H1 (cell line): ENCODE measurements at regions not wholly inside any gene's neighbourhood (a gene's known extent, or its start where the extent isn't known, plus 50 kb on each side); places are given as distances from the start of the nearest gene placed in this dataset.

ENCODE experiments used
- CTCF ChIA-PET: fragments of 300-600 bp; sonication (Branson Sonifier 250); formaldehyde crosslinking; loops from one replicate; lab custom pipeline; 2021; ENCODE audit not compliant: partially characterized antibody; lab: Charles Lee
- POLR2A ChIA-PET: fragments of 300-600 bp; sonication (Branson Sonifier 250); formaldehyde crosslinking; loops from one replicate; lab custom pipeline; 2021; ENCODE audit warnings: inconsistent platforms; ENCODE audit not compliant: partially characterized antibody; lab: Charles Lee
- DNase-seq, 2 experiments: peaks; one replicate each; pipeline versions ENCODE4 v3.0.0 to v3.0.0-alpha.2; 2010 to 2022; ENCODE audit warnings: low spot score in 2 of 2, low read depth in 1 of 2, mixed read lengths in 1 of 2
- FAIRE-seq: peaks from 2 replicates; lab custom pipeline; 2011; peaks lifted over from hg19 to GRCh38; lab: Jason Lieb, UNC
- H2AFZ ChIP-seq: 2 replicates; pipeline ENCODE4 v1.8.1; 2012; ENCODE audit warnings: low read length, inconsistent platforms
- H2AK5ac ChIP-seq: 2 replicates; pipeline ENCODE4 v1.6.1; 2013; ENCODE audit warnings: low read depth, low read length
- H2BK120ac ChIP-seq: replicated peaks from 2 replicates; pipeline ENCODE3; 2013; ENCODE audit warnings: low read depth, low read length, inconsistent platforms
- H2BK12ac ChIP-seq: 2 replicates; pipeline ENCODE4 v1.6.1; 2013; ENCODE audit warnings: low read depth, low read length
- H2BK15ac ChIP-seq: 2 replicates; pipeline ENCODE4 v1.6.1; 2013; ENCODE audit warnings: low read length
- H2BK20ac ChIP-seq: 2 replicates; pipeline ENCODE4 v1.6.1; 2013; ENCODE audit warnings: low read length
- H2BK5ac ChIP-seq: 2 replicates; pipeline ENCODE4 v1.6.1; 2013; ENCODE audit warnings: low read depth, low read length
- H3K14ac ChIP-seq: 2 replicates; pipeline ENCODE4 v1.6.1; 2013; ENCODE audit warnings: inconsistent platforms; ENCODE audit not compliant: insufficient read length
- H3K18ac ChIP-seq: 2 replicates; pipeline ENCODE4 v1.6.1; 2013; ENCODE audit warnings: low read length; ENCODE audit errors: extremely low read depth
- H3K23ac ChIP-seq: 2 replicates; pipeline ENCODE4 v1.6.1; 2013; ENCODE audit warnings: inconsistent platforms; ENCODE audit not compliant: insufficient read length
- H3K23me2 ChIP-seq: 2 replicates; pipeline ENCODE4 v1.6.1; 2013; ENCODE audit warnings: low read depth, low read length
- H3K27ac ChIP-seq: 2 replicates; pipeline ENCODE4 v1.6.1; 2011; ENCODE audit warnings: low read depth, low read length, inconsistent platforms
- H3K27me3 ChIP-seq, 4 experiments: replicated peaks in 1 of 4; 1 replicate in 1 of 4; 2 replicates in 3 of 4; pipeline versions ENCODE4 v1.6.1 to v1.8.1; 2011 to 2013; ENCODE audit warnings: low read length in 3 of 4, mild to moderate bottlenecking in 3 of 4, inconsistent platforms in 2 of 4, mixed read lengths in 2 of 4, moderate library complexity in 1 of 4; ENCODE audit not compliant: control insufficient read depth in 3 of 4, insufficient read depth in 3 of 4; ENCODE audit errors: extremely low read depth in 1 of 4
- H3K36me3 ChIP-seq, 4 experiments: 2 replicates each; pipeline versions ENCODE4 v1.6.1 to v1.8.1; 2011 to 2013; ENCODE audit warnings: mild to moderate bottlenecking in 4 of 4, low read length in 3 of 4, moderate library complexity in 2 of 4, control low read depth in 1 of 4, inconsistent platforms in 1 of 4; ENCODE audit not compliant: insufficient read depth in 4 of 4, control insufficient read depth in 2 of 4
- H3K4ac ChIP-seq: replicated peaks from 2 replicates; pipeline ENCODE3; 2013; ENCODE audit warnings: low read length, low read depth, mixed read lengths, inconsistent platforms; ENCODE audit not compliant: insufficient read length
- H3K4me1 ChIP-seq, 4 experiments: replicated peaks in 1 of 4; 1 replicate in 1 of 4; 2 replicates in 3 of 4; pipeline versions ENCODE4 v1.6.1 to v1.8.1; 2011 to 2013; ENCODE audit warnings: low read length in 3 of 4, inconsistent platforms in 2 of 4, mixed read lengths in 1 of 4; ENCODE audit not compliant: insufficient read depth in 4 of 4, control insufficient read depth in 3 of 4
- H3K4me2 ChIP-seq, 2 experiments: 2 replicates each; pipeline versions ENCODE4 v1.6.1 to v1.8.1; 2011 to 2013; ENCODE audit warnings: low read depth in 2 of 2, low read length in 2 of 2, control low read depth in 1 of 2, inconsistent platforms in 1 of 2, mild to moderate bottlenecking in 1 of 2; ENCODE audit not compliant: insufficient read depth in 1 of 2
- H3K4me3 ChIP-seq, 4 experiments: fragments of 200-600, 300-600 bp in 1 of 4; sonication (generic), shearing (Covaris generic), sonication (Bioruptor Twin) in 1 of 4; 2 replicates each; pipeline versions ENCODE4 v1.5.1 to v1.8.1; 2011 to 2016; ENCODE audit warnings: low read length in 4 of 4, low read depth in 3 of 4, control low read depth in 2 of 4, inconsistent platforms in 2 of 4, mild to moderate bottlenecking in 2 of 4, mixed read lengths in 1 of 4, moderate library complexity in 1 of 4; ENCODE audit not compliant: insufficient read depth in 2 of 4; ENCODE audit errors: extremely low read depth in 1 of 4
- H3K56ac ChIP-seq: replicated peaks from 2 replicates; pipeline ENCODE3; 2013; ENCODE audit warnings: low read depth, mild to moderate bottlenecking, mixed read lengths, low read length, inconsistent platforms; ENCODE audit not compliant: insufficient read length
- H3K79me1 ChIP-seq: 2 replicates; pipeline ENCODE4 v1.6.1; 2013; ENCODE audit warnings: low read depth, low read length, control low read depth
- H3K79me2 ChIP-seq, 2 experiments: 2 replicates each; pipeline versions ENCODE4 v1.6.1 to v1.8.1; 2012 to 2013; ENCODE audit warnings: low read length in 2 of 2, mild to moderate bottlenecking in 2 of 2, inconsistent platforms in 1 of 2; ENCODE audit not compliant: insufficient read depth in 2 of 2, control insufficient read depth in 1 of 2
- H3K9ac ChIP-seq, 4 experiments: replicated peaks in 1 of 4; 1 replicate in 1 of 4; 2 replicates in 3 of 4; pipeline versions ENCODE4 v1.6.1 to v1.8.1; 2011 to 2013; ENCODE audit warnings: low read depth in 3 of 4, low read length in 3 of 4, control low read depth in 2 of 4, mild to moderate bottlenecking in 2 of 4, moderate library complexity in 2 of 4, inconsistent platforms in 1 of 4; ENCODE audit errors: extremely low read depth in 1 of 4
- H3K9me3 ChIP-seq, 2 experiments: 2 replicates each; pipeline versions ENCODE4 v1.6.1 to v1.8.1; 2012 to 2013; ENCODE audit warnings: mild to moderate bottlenecking in 2 of 2, moderate library complexity in 2 of 2, control low read depth in 1 of 2, inconsistent platforms in 1 of 2, low read depth in 1 of 2, low read length in 1 of 2, mixed read lengths in 1 of 2; ENCODE audit not compliant: insufficient read depth in 2 of 2
- H4K20me1 ChIP-seq, 2 experiments: replicated peaks in 1 of 2; 2 replicates each; pipeline versions ENCODE3 to v1.8.1; 2011 to 2013; ENCODE audit warnings: inconsistent platforms in 2 of 2, low read length in 2 of 2, mild to moderate bottlenecking in 1 of 2; ENCODE audit not compliant: insufficient read depth in 2 of 2, control insufficient read depth in 1 of 2
- H4K5ac ChIP-seq: 2 replicates; pipeline ENCODE4 v1.6.1; 2013; ENCODE audit warnings: low read length, low read depth, mixed read lengths, inconsistent platforms; ENCODE audit not compliant: insufficient read length
- H4K8ac ChIP-seq: 2 replicates; pipeline ENCODE4 v1.8.0; 2013; ENCODE audit warnings: mild to moderate bottlenecking, moderate library complexity, low read length, inconsistent platforms; ENCODE audit not compliant: insufficient read depth; ENCODE audit errors: extremely low read depth
- H4K91ac ChIP-seq: replicated peaks from 2 replicates; pipeline ENCODE3; 2013; ENCODE audit warnings: low read length, mixed read lengths, inconsistent platforms; ENCODE audit not compliant: insufficient read length
- BRCA1 ChIP-seq: IDR thresholded peaks from 2 replicates; pipeline ENCODE4 v1.6.1; 2012; ENCODE audit warnings: low read depth, low read length, improper control_type of control experiment
- CBX5 ChIP-seq: fragments of 300-800, 300-1000 bp; sonication (generic); IDR thresholded peaks from 2 replicates; pipeline ENCODE4 v1.7.1; 2016; ENCODE audit warnings: antibody characterized with exemption, low read length, low read depth
- CHD1 ChIP-seq: IDR thresholded peaks from 2 replicates; pipeline ENCODE4 v1.6.1; 2012; ENCODE audit warnings: low read depth, low read length, improper control_type of control experiment
- CTBP2 ChIP-seq: IDR thresholded peaks from 2 replicates; pipeline ENCODE4 v1.7.0; 2011; ENCODE audit warnings: borderline replicate concordance, mild to moderate bottlenecking, moderate library complexity, mixed read lengths, low read length; ENCODE audit not compliant: insufficient read depth, insufficient read length
- KDM4A ChIP-seq: IDR thresholded peaks from one replicate; pipeline ENCODE4 v1.7.1; 2012; ENCODE audit warnings: low read depth, mild to moderate bottlenecking, moderate library complexity, low read length, inconsistent platforms; ENCODE audit not compliant: severe bottlenecking
- SIX5 ChIP-seq: IDR thresholded peaks from 2 replicates; pipeline ENCODE4 v1.6.1; 2011; ENCODE audit warnings: mild to moderate bottlenecking, low read depth, low read length
- SP4 ChIP-seq: IDR thresholded peaks from 2 replicates; pipeline ENCODE4 v1.6.1; 2012; ENCODE audit warnings: low read length, inconsistent platforms
- WGBS, 2 experiments: shearing (Covaris generic) in 1 of 2; methylation state at CpG; one replicate each; pipeline versions ENCODE4 v1.1.6 to v1.1.7; 2013 to 2015; ENCODE audit warnings: low lambda C conversion rate in 2 of 2, mixed read lengths in 2 of 2, inconsistent platforms in 1 of 2, low coverage in 1 of 2, missing lambda C conversion rate in 1 of 2; ENCODE audit not compliant: insufficient replicate concordance in 2 of 2, insufficient coverage in 1 of 2, insufficient read length in 1 of 2; ENCODE audit errors: extremely low coverage in 1 of 2, missing lambda C conversion rate in 1 of 2; 5-methylcytosine and 5-hydroxymethylcytosine counted together
- TF ChIP-seq, protein P1 (sequence below): IDR thresholded peaks from 2 replicates; pipeline ENCODE4 v1.6.1; 2012; ENCODE audit warnings: low read length, inconsistent platforms
- TF ChIP-seq, protein P2 (sequence below): IDR thresholded peaks from 2 replicates; pipeline ENCODE4 v1.6.1; 2011; ENCODE audit warnings: low read depth, mild to moderate bottlenecking, low read length; ENCODE audit not compliant: insufficient read depth
- TF ChIP-seq, protein P3 (sequence below): IDR thresholded peaks from 2 replicates; pipeline ENCODE4 v1.6.1; 2011; ENCODE audit warnings: low read length, improper control_type of control experiment

GRCh38 chr2:52347292-52347691 is 1315.4 kb upstream of the NRXN1 start:
- H4K8ac ChIP-seq, result no peak overlapping the region
- DNase-seq, result no peak
- no peak overlapping the region for H2BK5ac ChIP-seq
- peaks cover 0 to 12% (median 10%) of the 10 kb centered on the region in 4 experiments; a peak in 4 of 7 replicates for H3K4me1 ChIP-seq
- H4K20me1 ChIP-seq, result no peaks in the 10 kb centered on the region
- CTCF ChIA-PET, result no interaction called here
- no peak overlapping the region for H3K23ac ChIP-seq
- WGBS, 2 experiments, result 98% methylated on average over 2 of the region's 2 CpGs; no CpG with 5 or more reads in 1 of the 2 experiments
- no peak overlapping the region for H3K27ac ChIP-seq
- no peak overlapping the region for H3K14ac ChIP-seq
- H2BK15ac ChIP-seq, result no peak overlapping the region
- no peaks in the 10 kb centered on the region for H3K9me3 ChIP-seq
- no peak overlapping the region for H3K4ac ChIP-seq
- POLR2A ChIA-PET, result no interaction called here
- H2BK120ac ChIP-seq, result no peak overlapping the region
- H2AFZ ChIP-seq, result no peak overlapping the region
- no peaks in the 10 kb centered on the region for H3K79me2 ChIP-seq
- TF ChIP-seq, protein P1, sequence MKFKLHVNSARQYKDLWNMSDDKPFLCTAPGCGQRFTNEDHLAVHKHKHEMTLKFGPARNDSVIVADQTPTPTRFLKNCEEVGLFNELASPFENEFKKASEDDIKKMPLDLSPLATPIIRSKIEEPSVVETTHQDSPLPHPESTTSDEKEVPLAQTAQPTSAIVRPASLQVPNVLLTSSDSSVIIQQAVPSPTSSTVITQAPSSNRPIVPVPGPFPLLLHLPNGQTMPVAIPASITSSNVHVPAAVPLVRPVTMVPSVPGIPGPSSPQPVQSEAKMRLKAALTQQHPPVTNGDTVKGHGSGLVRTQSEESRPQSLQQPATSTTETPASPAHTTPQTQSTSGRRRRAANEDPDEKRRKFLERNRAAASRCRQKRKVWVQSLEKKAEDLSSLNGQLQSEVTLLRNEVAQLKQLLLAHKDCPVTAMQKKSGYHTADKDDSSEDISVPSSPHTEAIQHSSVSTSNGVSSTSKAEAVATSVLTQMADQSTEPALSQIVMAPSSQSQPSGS, result no peak
- TF ChIP-seq CTBP2 (no peak), CBX5 (no peak), SIX5 (no peak), KDM4A (no peak), SP4 (no peak), CHD1 (no peak), BRCA1 (no peak)
- TF ChIP-seq, protein P2, sequence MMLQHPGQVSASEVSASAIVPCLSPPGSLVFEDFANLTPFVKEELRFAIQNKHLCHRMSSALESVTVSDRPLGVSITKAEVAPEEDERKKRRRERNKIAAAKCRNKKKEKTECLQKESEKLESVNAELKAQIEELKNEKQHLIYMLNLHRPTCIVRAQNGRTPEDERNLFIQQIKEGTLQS, result no peak
- TF ChIP-seq, protein P3, sequence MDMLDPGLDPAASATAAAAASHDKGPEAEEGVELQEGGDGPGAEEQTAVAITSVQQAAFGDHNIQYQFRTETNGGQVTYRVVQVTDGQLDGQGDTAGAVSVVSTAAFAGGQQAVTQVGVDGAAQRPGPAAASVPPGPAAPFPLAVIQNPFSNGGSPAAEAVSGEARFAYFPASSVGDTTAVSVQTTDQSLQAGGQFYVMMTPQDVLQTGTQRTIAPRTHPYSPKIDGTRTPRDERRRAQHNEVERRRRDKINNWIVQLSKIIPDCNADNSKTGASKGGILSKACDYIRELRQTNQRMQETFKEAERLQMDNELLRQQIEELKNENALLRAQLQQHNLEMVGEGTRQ, result no peak
- no peak overlapping the region for H2BK20ac ChIP-seq
- no peak overlapping the region for H4K91ac ChIP-seq
- no peak overlapping the region for H4K5ac ChIP-seq
- no peaks in the 10 kb centered on the region for H3K36me3 ChIP-seq
- H3K4me2 ChIP-seq, result no peak overlapping the region
- H3K56ac ChIP-seq, result no peak overlapping the region
- no peak overlapping the region for H2AK5ac ChIP-seq
- no peaks in the 10 kb centered on the region for H3K79me1 ChIP-seq
- FAIRE-seq, result no peak
- H3K9ac ChIP-seq, result no peak overlapping the region
- no peak overlapping the region for H2BK12ac ChIP-seq
- no peak overlapping the region for H3K18ac ChIP-seq
- no peaks in the 10 kb centered on the region for H3K27me3 ChIP-seq
- no peak overlapping the region for H3K4me3 ChIP-seq
- no peaks in the 10 kb centered on the region; the same call in 1 of the 2 replicates for H3K23me2 ChIP-seq
